Vagina (tissue), 2 donors: ENCODE measurements at regions not wholly inside any gene's neighbourhood (a gene's known extent, or its start where the extent isn't known, plus 50 kb on each side); places are given as distances from the start of the nearest gene placed in this dataset.

Experiments
- CTCF ChIP-seq, 3 experiments: fragments of 450-650 bp in 2 of 3; fragments of 200-600 bp in 1 of 3; sonication (generic) in 1 of 3; IDR thresholded peaks; one replicate each; pipeline ENCODE4 v1.5.1; 2017 to 2019; ENCODE audit warnings: antibody characterized with exemption in 3 of 3, mild to moderate bottlenecking in 2 of 3, moderate library complexity in 2 of 3
- POLR2A ChIP-seq, 2 donors: fragments of 450-650 bp; IDR thresholded peaks; one replicate each; pipeline ENCODE4 v1.6.1; 2017; ENCODE audit warnings: antibody characterized with exemption in 2 of 2, mild to moderate bottlenecking in 2 of 2, moderate library complexity in 2 of 2
- POLR2AphosphoS5 ChIP-seq, 2 donors: sonication (generic); formaldehyde crosslinking; IDR thresholded peaks; one replicate each; pipeline ENCODE4 v1.9.0; 2017; ENCODE audit warnings: antibody characterized with exemption in 2 of 2, mild to moderate bottlenecking in 2 of 2, low read depth in 1 of 2; ENCODE audit not compliant: insufficient read depth in 1 of 2

- TF ChIP-seq POLR2A (IDR thresholded peaks at IDR 0.05) (no peak), CTCF (IDR thresholded peaks at IDR 0.05) (no peak), POLR2AphosphoS5 (IDR thresholded peaks at IDR 0.05; ENCODE audit: insufficient read depth in 1 of 2, low read depth in 1 of 2) (no peak)
Measured at GRCh38 chr1:214186103-214186824, 94.7 kb upstream of the SMYD2 start.
